ENCODE measurements at regions not wholly inside any gene's neighbourhood (a gene's known extent, or its start where the extent isn't known, plus 50 kb on each side); places are given as distances from the start of the nearest gene placed in this dataset.
"Not testable (repeated sequence)": the region's sequence is repeated elsewhere in the genome, so short reads cannot be mapped to it uniquely, and the experiment has no call there.

DNA sequence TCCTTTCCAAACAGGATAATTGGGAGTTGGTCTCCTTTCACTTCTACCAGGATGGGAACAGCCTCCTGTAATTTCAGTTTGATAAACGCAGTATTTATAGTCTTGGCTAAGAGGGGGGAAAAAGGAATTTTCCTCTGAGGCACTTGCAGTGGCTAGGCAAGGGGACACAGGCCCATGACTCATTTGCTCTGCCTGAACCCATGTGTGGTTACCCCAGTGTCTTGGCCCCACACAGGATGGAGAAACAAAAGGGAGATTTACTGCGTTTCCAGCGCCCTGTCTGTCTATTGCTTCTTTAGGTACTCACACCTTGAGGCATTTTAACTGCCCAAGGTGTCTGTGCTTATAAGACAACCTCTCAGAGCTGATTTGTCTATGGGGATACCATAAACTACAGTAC lies 74.8 kb upstream of the NEDD9 start:
- DNase-seq (ENCODE audit: extremely low read depth, low read depth): no peak

DNA sequence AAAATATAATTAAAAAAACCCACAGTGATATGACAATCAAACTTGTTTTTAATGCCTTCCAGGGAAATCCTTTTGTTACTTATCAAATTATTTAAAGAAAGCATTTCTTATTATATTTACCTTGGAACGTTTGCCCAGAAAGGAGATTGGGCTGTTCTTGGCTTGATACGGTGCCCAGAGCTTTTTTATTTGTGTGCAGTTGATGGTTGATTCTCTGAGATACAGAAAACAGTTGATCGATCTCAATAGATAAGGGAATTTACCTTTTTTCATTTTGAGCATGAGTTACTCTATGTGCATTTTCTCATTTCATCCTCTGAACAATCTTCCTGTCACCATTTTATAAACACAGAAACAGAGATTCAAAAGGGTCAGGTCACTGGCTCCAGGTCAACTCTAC lies 72.5 kb upstream of the NEDD9 start:
- no peak for DNase-seq (ENCODE audit: extremely low read depth, low read depth)

DNA sequence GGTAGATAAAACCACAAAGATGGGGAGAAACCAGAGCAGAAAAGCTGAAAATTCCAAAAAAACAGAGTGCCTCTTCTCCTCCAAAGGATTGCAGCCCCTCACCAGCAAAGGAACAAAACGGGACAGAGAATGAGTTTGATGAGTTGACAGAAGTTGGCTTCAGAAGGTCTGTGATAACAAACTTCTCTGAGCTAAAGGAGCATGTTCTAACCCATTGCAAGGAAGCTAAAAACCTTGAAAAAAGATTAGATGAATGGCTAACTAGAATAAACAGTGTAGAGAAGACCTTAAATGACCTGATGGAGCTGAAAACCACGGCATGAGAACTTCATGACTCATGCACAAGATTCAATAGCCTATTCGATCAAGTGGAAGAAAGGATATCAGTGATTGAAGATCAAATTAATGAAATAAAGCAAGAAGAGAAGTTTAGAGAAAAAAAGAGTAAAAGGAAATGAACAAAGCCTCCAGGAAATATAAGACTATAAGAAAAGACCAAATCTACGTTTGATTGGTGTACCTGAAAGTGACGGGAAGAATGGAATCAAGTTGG lies 67.5 kb upstream of the NEDD9 start:
- not testable (repeated sequence) for DNase-seq (ENCODE audit: extremely low read depth, low read depth)

DNA sequence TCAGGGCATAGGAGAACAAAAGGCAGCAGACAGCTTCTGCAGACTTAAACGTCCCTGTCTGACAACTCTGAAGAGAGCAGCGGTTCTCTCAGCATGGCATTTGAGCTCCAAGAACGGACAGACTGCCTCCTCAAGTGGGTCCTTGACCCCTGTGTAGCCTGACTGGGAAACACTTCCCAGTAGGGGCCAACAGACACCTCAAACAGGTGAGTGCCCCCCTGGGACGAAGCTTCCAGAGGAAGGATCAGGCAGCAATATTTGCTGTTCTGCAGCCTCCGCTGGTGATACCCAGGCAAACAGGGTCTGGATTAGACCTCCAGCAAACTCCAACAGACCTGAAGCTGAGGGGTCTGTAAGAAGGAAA lies 66.9 kb upstream of the NEDD9 start:
- DNase-seq (ENCODE audit: extremely low read depth, low read depth): not testable (repeated sequence)

DNA sequence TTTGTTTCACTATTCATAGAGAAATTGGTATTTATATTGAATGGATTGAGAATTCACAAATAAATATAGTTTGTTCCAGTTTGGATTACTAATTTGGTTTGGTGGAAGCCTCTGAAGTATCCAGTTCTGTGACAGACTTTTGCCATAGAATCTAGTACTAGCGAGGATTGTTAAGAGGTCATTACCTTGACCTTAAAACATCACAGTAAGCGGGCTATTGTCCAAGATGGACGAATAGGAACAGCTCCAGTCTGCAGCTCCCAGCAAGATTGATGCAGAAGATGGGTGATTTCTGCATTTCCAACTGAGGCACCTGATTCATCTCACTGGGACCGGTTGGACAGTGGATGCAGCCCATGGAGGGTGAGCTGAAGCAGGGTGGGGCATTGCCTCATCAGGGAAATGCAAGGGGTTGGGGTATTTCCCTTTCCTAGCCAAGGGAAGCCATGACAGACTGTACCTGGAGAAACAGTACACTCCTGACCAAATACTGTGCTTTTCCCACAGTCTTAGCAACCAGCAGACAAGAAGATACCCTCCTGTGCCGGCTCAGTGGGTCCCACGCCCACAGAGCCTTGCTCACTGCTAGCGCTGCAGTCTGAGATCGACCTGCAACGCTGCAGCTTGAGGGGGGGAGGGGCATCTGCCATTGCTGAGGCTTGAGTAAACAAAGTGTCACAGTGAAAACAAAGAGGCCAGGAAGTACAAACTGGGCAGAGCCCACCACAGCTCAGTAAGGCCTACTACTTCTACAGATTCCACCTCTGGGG lies 66.4 kb upstream of the NEDD9 start:
- no peak for DNase-seq (ENCODE audit: extremely low read depth, low read depth)

DNA sequence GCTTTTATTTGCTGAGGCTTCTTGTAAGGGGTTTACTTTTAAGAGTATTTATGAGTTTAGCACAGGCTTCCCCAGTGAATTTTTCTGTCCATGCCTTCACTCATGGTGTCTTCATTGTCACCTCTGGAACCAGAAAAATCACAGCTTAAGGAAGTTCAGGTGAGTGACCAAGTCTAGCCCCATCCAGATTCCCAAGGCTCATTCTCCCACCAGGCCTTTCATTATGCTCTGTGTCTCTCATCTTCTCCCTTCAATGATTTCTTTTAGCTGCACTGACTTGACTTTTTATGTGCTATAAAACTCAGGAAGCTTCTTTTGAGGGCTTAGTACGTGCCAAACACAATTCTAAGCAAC lies 64.9 kb upstream of the NEDD9 start:
- DNase-seq (ENCODE audit: extremely low read depth, low read depth): no peak

DNA sequence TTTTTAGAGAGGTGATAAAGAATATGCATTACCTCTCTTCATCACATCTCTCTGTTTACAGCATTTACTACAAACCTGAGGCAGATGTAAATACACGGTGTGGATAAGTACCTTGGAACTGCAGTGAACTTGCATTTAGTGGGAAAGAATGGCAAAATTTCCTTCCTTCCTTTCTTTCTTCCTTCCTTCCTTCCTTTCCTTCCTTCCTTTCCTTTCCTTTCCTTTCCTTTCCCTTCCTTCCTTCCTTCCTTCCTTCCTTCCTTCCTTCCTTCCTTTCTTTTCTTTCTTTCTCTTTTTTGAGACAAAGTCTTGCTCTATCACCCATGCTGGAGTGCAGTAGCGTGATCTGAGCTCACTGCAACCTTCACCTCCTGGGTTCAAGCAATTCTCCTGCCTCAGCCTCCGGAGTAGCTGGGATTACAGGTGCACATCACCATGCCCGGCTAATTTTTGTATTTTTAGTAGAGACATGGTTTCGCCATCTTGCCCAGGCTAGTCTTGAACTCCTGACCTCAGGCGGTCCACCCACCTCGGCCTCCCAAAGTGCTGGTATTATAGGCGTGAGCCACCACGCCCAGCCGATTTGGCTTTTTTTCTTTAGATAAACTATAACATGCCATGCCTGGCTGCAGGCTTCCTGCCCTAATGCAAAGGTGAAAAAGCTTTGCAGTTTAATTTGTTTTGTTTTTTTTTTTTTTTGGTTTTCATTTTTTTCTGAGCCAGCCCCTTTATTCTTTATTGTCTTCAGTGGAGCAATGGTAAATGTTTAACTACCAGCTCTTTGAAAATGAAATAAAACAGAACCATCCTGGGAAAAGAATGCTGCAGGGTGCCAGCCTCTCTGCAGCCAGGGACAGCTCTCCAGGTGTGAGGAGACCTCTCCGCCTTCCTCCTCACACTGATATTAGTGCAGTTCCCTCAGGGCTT lies 64.2 kb upstream of the NEDD9 start:
- no peak for DNase-seq (ENCODE audit: extremely low read depth, low read depth)

DNA sequence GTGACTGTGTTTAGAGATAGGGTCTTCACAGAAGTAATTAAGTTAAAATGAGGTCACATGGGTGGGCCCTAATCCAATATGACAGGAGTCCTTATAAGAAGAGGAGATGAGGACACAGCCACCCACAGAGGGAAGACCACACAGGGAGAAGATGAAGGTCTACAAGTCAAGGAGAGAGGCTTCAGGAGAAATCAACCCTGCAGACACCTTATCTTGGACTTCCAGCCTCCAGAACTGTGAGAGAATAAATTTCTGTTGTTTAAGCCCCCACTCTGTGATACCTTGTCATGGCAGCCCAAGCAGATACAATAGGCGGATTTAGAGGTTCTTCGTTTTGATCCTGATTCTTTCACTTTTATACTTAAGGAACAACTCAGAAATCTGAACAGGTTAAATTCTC lies 63.5 kb upstream of the NEDD9 start:
- no peak for DNase-seq (ENCODE audit: extremely low read depth, low read depth)

DNA sequence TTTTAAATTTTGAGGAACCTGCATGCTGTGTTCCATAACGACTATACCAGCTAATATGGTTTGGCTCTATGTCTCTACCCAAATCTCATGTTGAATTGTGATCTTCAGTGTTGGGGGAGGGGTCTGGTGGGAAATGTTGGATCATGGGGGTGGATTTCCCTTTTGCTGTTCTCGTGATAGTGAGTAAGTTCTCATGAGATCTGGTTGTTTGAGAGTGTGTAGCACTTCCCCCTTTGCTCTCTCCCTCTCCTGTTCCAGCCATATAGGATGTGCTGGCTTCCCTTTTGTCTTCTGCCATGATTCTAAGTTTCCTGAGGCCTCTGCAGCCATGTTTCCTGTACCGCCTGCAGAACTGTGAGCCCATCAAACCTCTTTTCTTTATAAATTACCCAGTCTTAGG lies 61.8 kb upstream of the NEDD9 start:
- DNase-seq (ENCODE audit: extremely low read depth, low read depth): no peak

DNA sequence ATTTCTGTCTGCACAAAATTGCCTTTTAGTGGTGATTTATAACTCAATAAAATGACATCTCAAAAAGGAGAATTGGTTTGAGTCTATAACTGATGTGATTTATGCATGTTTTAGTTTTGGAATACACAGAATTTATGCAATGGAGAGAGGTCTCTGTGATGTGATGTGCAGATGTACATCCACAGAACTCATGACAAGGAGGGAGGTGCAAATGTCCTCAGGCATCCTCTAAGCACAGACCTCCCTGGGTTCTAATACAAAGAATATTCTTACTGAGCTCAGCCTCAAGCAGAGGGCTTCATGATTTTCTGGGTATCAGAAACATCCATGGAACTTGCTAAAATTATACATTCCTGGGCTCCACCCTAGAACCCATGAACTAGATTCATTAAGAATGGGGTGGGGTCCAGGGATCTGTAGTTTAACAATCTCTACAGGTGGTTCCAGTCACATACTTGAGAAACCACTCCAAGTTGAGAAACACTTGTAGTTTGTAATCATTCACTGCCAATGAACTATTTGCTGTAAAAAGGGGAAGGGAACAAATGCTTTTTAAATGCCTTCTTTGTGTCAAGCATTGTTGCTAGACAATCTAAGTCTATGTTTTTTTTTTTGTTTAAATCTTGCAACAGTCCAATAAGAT lies 60.2 kb upstream of the NEDD9 start:
- DNase-seq (ENCODE audit: extremely low read depth, low read depth): no peak

DNA sequence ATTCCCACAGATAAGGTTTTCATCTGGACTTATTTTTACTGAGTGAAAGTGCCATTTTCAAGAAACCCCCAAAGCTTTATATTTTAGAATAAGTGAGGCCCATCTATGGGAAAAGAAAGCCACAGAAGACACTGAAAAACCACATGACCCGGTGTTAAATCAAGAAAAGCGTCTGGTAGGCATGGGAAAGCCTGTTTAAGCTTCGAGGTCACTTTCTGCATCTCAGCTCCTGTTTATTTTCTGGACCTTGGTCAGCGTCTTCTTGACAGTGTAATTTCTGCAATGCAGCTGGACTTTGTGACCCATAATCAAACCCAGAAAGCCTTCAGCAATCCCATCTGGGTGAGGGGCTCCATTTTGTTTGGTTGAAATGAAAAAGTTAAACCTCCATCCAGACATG lies 59.6 kb upstream of the NEDD9 start:
- no peak for DNase-seq (ENCODE audit: extremely low read depth, low read depth)

DNA sequence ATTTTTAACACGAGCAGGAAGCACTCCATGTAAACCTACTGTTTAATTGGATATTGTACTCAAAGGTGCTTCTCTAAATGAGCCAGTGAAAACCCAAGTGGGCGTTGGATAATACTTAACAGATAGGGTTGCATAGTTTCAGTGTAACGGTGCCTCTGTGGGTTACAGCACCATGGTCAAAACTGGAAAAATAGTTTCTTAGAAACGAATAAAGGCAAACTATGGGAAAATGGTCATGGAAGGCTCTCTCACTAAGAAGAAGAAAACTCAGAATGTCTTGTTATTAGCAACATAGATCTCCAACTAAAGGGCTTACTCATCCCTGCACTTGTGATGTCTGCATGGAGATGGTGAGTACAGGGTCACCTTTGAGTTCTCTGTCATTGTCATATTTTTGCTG lies 59.1 kb upstream of the NEDD9 start:
- no peak for DNase-seq (ENCODE audit: extremely low read depth, low read depth)

DNA sequence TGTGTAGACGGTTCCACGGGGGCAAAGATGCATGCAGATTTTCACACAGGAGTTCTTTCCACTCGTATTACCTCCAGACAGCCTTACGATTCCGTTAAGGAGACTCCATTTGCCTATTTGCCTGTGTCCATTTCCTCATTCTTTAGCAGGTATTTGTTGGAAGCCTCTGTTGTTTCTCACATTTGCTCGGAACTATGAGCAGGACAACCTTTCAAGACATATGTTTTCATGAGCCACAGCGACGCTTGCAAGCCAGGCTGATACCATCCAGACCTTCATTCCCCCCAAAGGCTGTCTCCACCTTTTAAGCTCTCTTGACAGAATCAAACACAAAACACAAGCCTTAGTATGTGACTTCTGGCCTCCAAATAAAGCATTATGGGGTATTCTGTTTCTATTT lies 57.6 kb upstream of the NEDD9 start:
- DNase-seq (ENCODE audit: extremely low read depth, low read depth): no peak

DNA sequence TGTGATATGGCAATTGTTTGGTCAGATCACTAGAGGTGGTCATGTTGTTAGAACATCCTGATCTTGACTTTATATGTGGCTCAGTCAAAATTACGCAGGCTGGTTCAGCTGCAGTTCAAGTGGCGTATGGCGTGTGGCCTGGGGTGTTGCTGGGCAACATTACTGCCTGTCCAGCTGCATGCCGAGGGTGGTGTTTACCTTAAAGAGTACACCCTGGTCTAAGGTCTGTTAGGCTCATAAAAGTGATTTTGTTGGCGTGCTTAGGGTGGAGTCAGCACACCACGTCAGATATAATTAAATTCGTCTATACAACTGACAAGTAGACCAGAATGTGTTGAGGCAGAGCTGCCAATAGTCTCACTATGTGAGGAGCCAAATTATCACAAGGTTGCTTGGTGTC lies 55.6 kb upstream of the NEDD9 start:
- no peak for DNase-seq (ENCODE audit: extremely low read depth, low read depth)

DNA sequence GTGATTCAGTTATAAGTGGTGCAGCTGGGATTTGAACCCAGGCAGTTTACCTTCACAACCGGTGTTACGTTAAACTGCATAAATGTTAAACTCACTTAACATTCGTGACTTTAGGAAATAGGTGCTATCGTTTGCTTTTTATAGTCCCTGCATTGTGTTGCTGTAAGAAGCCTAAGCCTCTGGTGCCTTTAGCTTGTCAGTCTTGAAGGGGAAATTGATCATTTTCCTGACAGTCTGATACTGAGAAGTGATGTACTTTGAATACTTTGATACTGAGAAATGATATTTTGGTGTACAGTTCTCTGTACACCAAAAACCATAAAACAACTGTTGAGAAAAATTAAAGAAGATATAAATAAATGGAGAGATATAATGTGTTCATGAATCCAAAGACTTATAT lies 52.5 kb upstream of the NEDD9 start:
- no peak for DNase-seq (ENCODE audit: extremely low read depth, low read depth)

DNA sequence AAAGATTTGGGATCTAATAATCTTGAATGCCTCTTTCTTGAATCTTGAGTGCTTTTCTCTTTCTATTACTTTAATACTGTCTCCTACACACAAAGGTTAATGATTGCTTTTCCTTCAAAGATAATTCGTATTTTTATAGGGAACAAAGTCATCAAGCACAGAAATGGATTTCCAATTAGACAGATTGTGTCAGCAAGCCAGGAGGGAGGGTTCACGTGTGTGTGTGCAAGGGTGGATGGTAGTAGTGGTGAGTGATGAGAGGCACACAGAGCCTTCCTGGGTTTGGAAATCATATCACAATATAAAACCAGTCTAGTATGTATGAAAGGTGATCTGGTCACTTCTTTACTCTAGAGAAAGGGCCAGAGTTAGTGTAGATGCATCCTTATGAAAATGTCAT lies 51.2 kb upstream of the NEDD9 start:
- no peak for DNase-seq (ENCODE audit: extremely low read depth, low read depth)

DNA sequence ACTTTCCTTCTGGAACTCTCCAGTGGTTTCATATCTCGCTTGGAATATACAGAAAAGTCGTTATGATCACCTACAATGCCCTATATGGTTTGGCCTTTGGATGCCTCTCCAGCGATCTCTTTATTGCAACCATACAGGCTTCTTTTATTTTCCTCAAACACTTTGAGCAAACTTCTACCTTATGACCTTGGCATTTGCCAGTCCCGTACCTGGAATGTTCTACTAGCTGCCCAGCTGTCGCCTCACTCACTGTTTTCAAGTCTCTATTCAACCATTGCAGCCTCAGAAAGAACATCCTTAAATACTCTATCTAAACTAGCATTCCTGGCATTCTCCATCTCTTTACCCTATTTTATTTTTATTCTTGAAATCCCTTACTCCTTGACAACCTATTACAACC lies 50.4 kb upstream of the NEDD9 start:
- no peak for DNase-seq (ENCODE audit: extremely low read depth, low read depth)

Data from NCI-H460 (cell line).